GM23248 (cell line): ENCODE measurements at regions not wholly inside any gene's neighbourhood (a gene's known extent, or its start where the extent isn't known, plus 50 kb on each side); places are given as distances from the start of the nearest gene placed in this dataset.
"Not testable (repeated sequence)": the region's sequence is repeated elsewhere in the genome, so short reads cannot be mapped to it uniquely, and the experiment has no call there.

Experiments used
- DNase-seq: peaks from one replicate; pipeline ENCODE4 v3.0.0-alpha.2; 2015
- H2AFZ ChIP-seq: fragments of 200-600 bp; sonication (generic); 2 replicates; pipeline ENCODE4 v1.6.1; 2016; ENCODE audit warnings: antibody characterized with exemption
- H3F3A ChIP-seq: fragments of 200-600 bp; sonication (generic); 2 replicates; pipeline ENCODE4 v1.6.1; 2016; ENCODE audit warnings: mild to moderate bottlenecking, antibody characterized with exemption, mixed run types; ENCODE audit not compliant: insufficient read depth
- H3K27ac ChIP-seq: fragments of 200-600 bp; sonication (generic); 2 replicates; pipeline ENCODE4 v1.5.1; 2016; ENCODE audit warnings: mild to moderate bottlenecking
- H3K27me3 ChIP-seq: fragments of 200-600 bp; sonication (generic); replicated peaks from 2 replicates; pipeline ENCODE4 v1.6.1; 2016; ENCODE audit warnings: mild to moderate bottlenecking; ENCODE audit not compliant: insufficient read depth
- H3K36me3 ChIP-seq: fragments of 200-600 bp; sonication (generic); 2 replicates; pipeline ENCODE4 v1.6.1; 2016; ENCODE audit warnings: low read depth, mild to moderate bottlenecking
- H3K4me1 ChIP-seq: fragments of 200-600 bp; sonication (generic); 2 replicates; pipeline ENCODE4 v1.6.1; 2016; ENCODE audit warnings: mild to moderate bottlenecking; ENCODE audit not compliant: insufficient read depth
- H3K4me2 ChIP-seq: fragments of 200-600 bp; sonication (generic); one replicate; pipeline ENCODE4 v1.6.1; 2016; ENCODE audit warnings: mild to moderate bottlenecking; ENCODE audit not compliant: unreplicated experiment
- H3K4me3 ChIP-seq: fragments of 200-600 bp; sonication (generic); 2 replicates; pipeline ENCODE4 v1.5.1; 2016; ENCODE audit warnings: mild to moderate bottlenecking
- H3K79me2 ChIP-seq: fragments of 200-600 bp; sonication (generic); 2 replicates; pipeline ENCODE4 v1.6.1; 2016; ENCODE audit warnings: mild to moderate bottlenecking; ENCODE audit not compliant: insufficient read depth
- H3K9ac ChIP-seq: fragments of 200-600 bp; sonication (generic); 2 replicates; pipeline ENCODE4 v1.6.1; 2016; ENCODE audit warnings: mild to moderate bottlenecking
- H3K9me2 ChIP-seq: fragments of 200-600 bp; sonication (generic); 2 replicates; pipeline ENCODE4 v1.6.1; 2016; ENCODE audit warnings: mixed run types, mild to moderate bottlenecking, moderate library complexity; ENCODE audit not compliant: insufficient read depth
- H3K9me3 ChIP-seq: fragments of 200-600 bp; sonication (generic); one replicate; pipeline ENCODE4 v1.6.1; 2017; ENCODE audit warnings: low read depth
- H4K20me1 ChIP-seq: fragments of 200-600 bp; sonication (generic); 2 replicates; pipeline ENCODE4 v1.6.0; 2016; ENCODE audit not compliant: insufficient read depth
- EZH2 ChIP-seq: fragments of 200-600 bp; sonication (generic); IDR thresholded peaks from 2 replicates; pipeline ENCODE4 v1.6.1; 2018; ENCODE audit warnings: antibody characterized with exemption, mild to moderate bottlenecking; ENCODE audit not compliant: insufficient read depth, poor library complexity, severe bottlenecking
- EZH2phosphoT487 ChIP-seq: fragments of 200-600 bp; sonication (generic); IDR thresholded peaks from 2 replicates; pipeline ENCODE4 v1.6.1; 2018; ENCODE audit warnings: antibody characterized with exemption, moderate library complexity, mild to moderate bottlenecking, low read depth; ENCODE audit not compliant: insufficient read depth
- WGBS, 2 experiments: methylation state at CpG; one replicate each; pipeline ENCODE4 v1.1.6; 2015 to 2017; ENCODE audit warnings: low lambda C conversion rate in 2 of 2, low coverage in 1 of 2; ENCODE audit errors: missing lambda C conversion rate in 2 of 2; 5-methylcytosine and 5-hydroxymethylcytosine counted together
- in situ Hi-C: fragments of 300-500 bp; cut with MboI; formaldehyde crosslinking; loops from 2 replicates; pipeline ENCODE4 v1.15.0; 2020

GRCh38 chr6:27667657-27668441 lies 194.9 kb upstream of the ZNF184 start:
- DNase-seq = peak; percentile 48
- WGBS, 2 experiments = 8 to 11% methylated on average over 22 of the region's 22 CpGs

GRCh38 chr6:27667016-27667656 lies 194.2 kb upstream of the ZNF184 start:
- Histone ChIP-seq H3K4me3 (peak overlapping the region; percentile 68), H2AFZ (peak overlapping the region; percentile 56; the same call in 1 of the 2 replicates)
- in situ Hi-C loops = no loop called here

More at GRCh38 chr6:27667657-27668441, 194.9 kb upstream of the ZNF184 start:
- no peaks in the 10 kb centered on the region for H4K20me1 ChIP-seq
- no peaks in the 10 kb centered on the region for H3K9me2 ChIP-seq
- in situ Hi-C loops = no loop called here
- peak overlapping the region; percentile 56 for H2AFZ ChIP-seq
- peaks cover 3% of the 10 kb centered on the region; the same call in 1 of the 2 replicates for H3K4me1 ChIP-seq
- no peaks in the 10 kb centered on the region for H3K9me3 ChIP-seq
- H3K79me2 ChIP-seq = no peaks in the 10 kb centered on the region
- no peak overlapping the region for H3K9ac ChIP-seq
- no peak overlapping the region for H3K27ac ChIP-seq
- H3K4me2 ChIP-seq = peak overlapping the region; percentile 54
- peak overlapping the region; percentile 68 for H3K4me3 ChIP-seq
- H3K36me3 ChIP-seq = no peaks in the 10 kb centered on the region
- TF ChIP-seq EZH2phosphoT487 (no peak), EZH2 (no peak)
- H3K27me3 ChIP-seq = 0 out of 2 replicates have a peak, but pooled peaks cover 11% of the 10 kb centered on the region
- peaks cover 50% of the 10 kb centered on the region for H3F3A ChIP-seq

GRCh38 chr6:27662769-27663168 lies 189.9 kb upstream of the ZNF184 start:
- in situ Hi-C loops = no loop called here
- no peaks in the 10 kb centered on the region for H4K20me1 ChIP-seq
- WGBS, 2 experiments = 0 to 6% methylated on average over 1 of the region's 1 CpG
- no peak overlapping the region for H2AFZ ChIP-seq
- H3K9me2 ChIP-seq = no peaks in the 10 kb centered on the region
- no peak overlapping the region for H3K27ac ChIP-seq
- H3K36me3 ChIP-seq = no peaks in the 10 kb centered on the region
- DNase-seq = no peak
- no peaks in the 10 kb centered on the region; the same call in 1 of the 2 replicates for H3K4me1 ChIP-seq
- no peak overlapping the region for H3K9ac ChIP-seq
- no peaks in the 10 kb centered on the region for H3K9me3 ChIP-seq
- 0 out of 2 replicates have a peak, but pooled peaks cover 11% of the 10 kb centered on the region for H3K27me3 ChIP-seq
- no peak overlapping the region for H3K4me3 ChIP-seq
- peaks cover 8% of the 10 kb centered on the region; the same call in 1 of the 2 replicates for H3F3A ChIP-seq
- no peak for TF ChIP-seq EZH2phosphoT487
- no peak for TF ChIP-seq EZH2
- no peaks in the 10 kb centered on the region for H3K79me2 ChIP-seq
- no peak overlapping the region for H3K4me2 ChIP-seq

More at GRCh38 chr6:27667016-27667656, 194.2 kb upstream of the ZNF184 start:
- Histone ChIP-seq H3K36me3 (no peaks in the 10 kb centered on the region), H3K27ac (no peak overlapping the region), H3K27me3 (0 out of 2 replicates have a peak, but pooled peaks cover 11% of the 10 kb centered on the region), H3K9me2 (no peaks in the 10 kb centered on the region), H4K20me1 (no peaks in the 10 kb centered on the region), H3K9me3 (no peaks in the 10 kb centered on the region), H3F3A (peaks cover 50% of the 10 kb centered on the region), H3K4me2 (peak overlapping the region; percentile 54), H3K79me2 (no peaks in the 10 kb centered on the region), H3K4me1 (peaks cover 3% of the 10 kb centered on the region; the same call in 1 of the 2 replicates), H3K9ac (no peak overlapping the region)
- TF ChIP-seq EZH2phosphoT487 (no peak), EZH2 (no peak)
- WGBS, 2 experiments = 24 to 26% methylated on average over 14 of the region's 14 CpGs
- no peak for DNase-seq

GRCh38 chr6:27662212-27662611 lies 189.3 kb upstream of the ZNF184 start:
- H3K9me3 ChIP-seq, H3K27ac ChIP-seq, H3K4me1 ChIP-seq, DNase-seq, H3K9ac ChIP-seq, H3K4me3 ChIP-seq, H3K4me2 ChIP-seq, H4K20me1 ChIP-seq, in situ Hi-C loops, H3K79me2 ChIP-seq, H3K27me3 ChIP-seq, H3F3A ChIP-seq, H2AFZ ChIP-seq, H3K36me3 ChIP-seq, H3K9me2 ChIP-seq: not testable (repeated sequence)
- 38 to 40% methylated on average over 5 of the region's 5 CpGs for WGBS, 2 experiments

GRCh38 chr6:27653143-27653825 lies 180.4 kb upstream of the ZNF184 start:
- H4K20me1 ChIP-seq, H3K9ac ChIP-seq, H3K36me3 ChIP-seq, H3K79me2 ChIP-seq, in situ Hi-C loops, DNase-seq, H3K4me2 ChIP-seq, H3K27me3 ChIP-seq, H3F3A ChIP-seq, H3K27ac ChIP-seq, H3K9me2 ChIP-seq, H3K4me3 ChIP-seq, H3K4me1 ChIP-seq, H3K9me3 ChIP-seq, H2AFZ ChIP-seq: not testable (repeated sequence)
- 56 to 61% methylated on average over 11 to 53 of the region's 60 CpGs for WGBS, 2 experiments
